ENCODE measurements at regions not wholly inside any gene's neighbourhood (a gene's known extent, or its start where the extent isn't known, plus 50 kb on each side); places are given as distances from the start of the nearest gene placed in this dataset.

DNA sequence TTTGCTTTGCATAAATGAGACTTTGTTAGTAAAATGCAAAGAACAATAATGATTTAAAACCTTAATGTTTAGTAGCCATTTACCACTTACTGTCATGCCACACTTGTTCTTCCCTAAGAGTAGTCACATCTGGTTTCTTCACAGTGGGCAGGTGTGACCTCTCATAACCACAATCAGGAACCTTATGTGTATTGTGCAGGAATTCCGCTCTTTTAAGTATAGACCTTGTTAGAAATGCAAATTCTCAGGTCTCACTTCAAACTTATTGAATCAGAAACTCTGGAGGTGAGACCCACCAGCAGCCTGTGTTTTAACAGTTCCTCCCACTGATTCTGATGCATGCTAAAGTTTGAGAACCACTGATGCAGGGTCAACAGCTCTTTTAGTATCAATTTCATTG, 518.8 kb upstream of the MEX3C start:
- no peak for TF ChIP-seq POLR2A (IDR thresholded peaks at IDR 0.05; ENCODE audit: low read length)
- TF ChIP-seq GATA1 (IDR thresholded peaks at IDR 0.05; ENCODE audit: low read depth, low read length) = no peak
